Astrocyte of the cerebellum (primary cell): ENCODE measurements at regions not wholly inside any gene's neighbourhood (a gene's known extent, or its start where the extent isn't known, plus 50 kb on each side); places are given as distances from the start of the nearest gene placed in this dataset.

Experiments
- DNase-seq: peaks from one replicate; pipeline ENCODE4 v3.0.0-alpha.2; 2011; ENCODE audit warnings: low read depth
- H3K4me3 ChIP-seq: 2 replicates; pipeline ENCODE4 v1.5.1; 2011; ENCODE audit warnings: mild to moderate bottlenecking, low read depth, low read length, moderate library complexity
- in situ Hi-C: cut with HindIII; loops from 2 replicates; pipeline ENCODE4 v1.10.0; 2017; ENCODE audit warnings: low sequenced_read_pairs
- TF ChIP-seq, protein P1 (sequence below): IDR thresholded peaks from 2 replicates; pipeline ENCODE4 v1.5.1; 2012; ENCODE audit warnings: low read length, low read depth, moderate library complexity, mild to moderate bottlenecking; ENCODE audit errors: missing control alignments

DNA sequence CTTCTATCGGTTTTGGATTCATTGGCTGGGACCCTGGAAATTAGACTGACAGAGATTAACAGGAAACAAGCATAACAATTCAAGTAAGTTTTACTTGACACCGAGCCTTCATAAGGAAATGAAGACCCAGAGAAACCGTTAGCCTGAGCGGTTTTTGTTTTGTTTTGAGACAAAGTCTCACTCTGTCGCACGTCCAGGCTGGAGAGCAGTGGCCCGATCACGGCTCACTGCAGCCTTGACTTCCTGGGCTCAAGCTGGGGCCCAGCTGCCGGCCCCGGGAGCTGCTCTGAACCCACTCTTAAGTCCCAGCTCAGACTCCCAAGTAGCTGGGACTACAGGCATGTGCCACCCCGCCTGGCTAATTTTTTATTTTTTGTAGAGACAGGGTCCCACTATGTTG lies 321.3 kb downstream of the SEC14L1 start:
- DNase-seq = no peak
- TF ChIP-seq, protein P1, sequence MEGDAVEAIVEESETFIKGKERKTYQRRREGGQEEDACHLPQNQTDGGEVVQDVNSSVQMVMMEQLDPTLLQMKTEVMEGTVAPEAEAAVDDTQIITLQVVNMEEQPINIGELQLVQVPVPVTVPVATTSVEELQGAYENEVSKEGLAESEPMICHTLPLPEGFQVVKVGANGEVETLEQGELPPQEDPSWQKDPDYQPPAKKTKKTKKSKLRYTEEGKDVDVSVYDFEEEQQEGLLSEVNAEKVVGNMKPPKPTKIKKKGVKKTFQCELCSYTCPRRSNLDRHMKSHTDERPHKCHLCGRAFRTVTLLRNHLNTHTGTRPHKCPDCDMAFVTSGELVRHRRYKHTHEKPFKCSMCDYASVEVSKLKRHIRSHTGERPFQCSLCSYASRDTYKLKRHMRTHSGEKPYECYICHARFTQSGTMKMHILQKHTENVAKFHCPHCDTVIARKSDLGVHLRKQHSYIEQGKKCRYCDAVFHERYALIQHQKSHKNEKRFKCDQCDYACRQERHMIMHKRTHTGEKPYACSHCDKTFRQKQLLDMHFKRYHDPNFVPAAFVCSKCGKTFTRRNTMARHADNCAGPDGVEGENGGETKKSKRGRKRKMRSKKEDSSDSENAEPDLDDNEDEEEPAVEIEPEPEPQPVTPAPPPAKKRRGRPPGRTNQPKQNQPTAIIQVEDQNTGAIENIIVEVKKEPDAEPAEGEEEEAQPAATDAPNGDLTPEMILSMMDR = no peak
- no peak overlapping the region for H3K4me3 ChIP-seq
- in situ Hi-C loops = loop anchor here (25.0 kb wide), 1 partner anchor 350 kb away; no protein-coding TSS in a partner anchor

DNA sequence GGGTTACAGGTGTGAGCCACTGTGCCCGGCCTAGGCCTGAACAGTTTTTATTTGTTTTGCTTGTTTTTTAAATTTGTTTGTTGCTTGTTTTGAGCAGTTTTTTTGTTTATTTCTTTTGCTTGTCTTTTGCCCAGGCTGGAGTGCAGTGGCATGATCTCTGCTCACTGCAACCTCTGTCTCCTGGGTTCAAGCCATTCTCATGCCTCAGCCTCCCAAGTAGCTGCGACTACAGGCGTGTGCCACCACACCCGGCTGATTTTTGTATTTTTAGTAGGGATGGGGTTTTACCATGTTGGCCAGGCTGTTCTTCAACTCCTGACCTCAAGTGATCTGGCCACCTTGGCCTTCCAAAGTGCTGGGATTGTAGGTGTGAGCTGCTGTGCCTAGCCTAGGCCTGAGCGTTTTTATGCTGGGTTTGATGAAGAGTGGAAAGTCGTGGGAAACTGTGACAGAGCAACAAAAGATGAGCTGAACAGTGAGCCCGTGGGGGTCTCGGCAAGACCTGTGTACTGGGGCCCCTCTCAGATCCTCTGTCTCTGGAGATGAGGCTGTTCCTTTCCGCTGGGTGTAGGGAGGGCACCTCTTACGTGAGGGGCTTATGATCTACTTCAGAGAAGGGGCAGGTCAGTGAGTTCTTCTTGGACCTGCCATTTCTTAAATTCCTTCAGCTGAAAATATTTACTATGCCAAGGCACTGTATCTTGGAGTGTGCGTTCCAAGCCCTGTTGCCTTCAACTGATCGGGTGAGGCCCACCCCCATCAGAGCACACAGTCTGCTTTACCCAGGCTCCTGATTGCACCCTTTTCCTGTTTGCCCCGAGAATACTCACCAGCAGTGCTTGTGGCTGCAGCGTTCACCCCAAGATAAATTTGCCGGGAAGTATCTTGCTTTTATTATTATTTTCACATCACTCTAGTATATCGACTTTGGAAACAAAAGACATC lies 322.1 kb downstream of the SEC14L1 start:
- no peak overlapping the region for H3K4me3 ChIP-seq
- in situ Hi-C loops = loop anchor here (25.0 kb wide), 1 partner anchor 351 kb away; no protein-coding TSS in a partner anchor
- DNase-seq = no peak
- TF ChIP-seq, protein P1 = no peak

DNA sequence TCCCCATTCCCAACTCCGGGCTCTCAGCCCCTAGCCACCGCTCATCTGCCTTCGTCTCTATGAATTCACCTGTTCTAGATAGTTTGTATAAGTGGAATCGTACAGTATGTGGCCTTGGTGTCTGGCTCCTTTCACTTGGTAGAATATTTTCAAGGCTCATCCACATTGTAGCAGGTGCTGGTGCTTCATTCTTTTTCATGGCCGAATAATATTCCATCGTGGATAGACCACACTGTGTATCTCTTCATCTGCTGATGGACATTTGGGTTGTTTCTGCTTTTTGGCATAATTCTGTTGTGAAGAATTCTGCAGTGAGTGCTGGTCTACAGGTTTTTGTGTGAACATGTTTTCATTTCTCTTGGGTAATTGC lies 324.2 kb downstream of the SEC14L1 start:
- no peak overlapping the region for H3K4me3 ChIP-seq
- in situ Hi-C loops = loop anchor here (25.0 kb wide), 1 partner anchor 353 kb away; no protein-coding TSS in a partner anchor
- TF ChIP-seq, protein P1 = no peak
- DNase-seq = no peak

DNA sequence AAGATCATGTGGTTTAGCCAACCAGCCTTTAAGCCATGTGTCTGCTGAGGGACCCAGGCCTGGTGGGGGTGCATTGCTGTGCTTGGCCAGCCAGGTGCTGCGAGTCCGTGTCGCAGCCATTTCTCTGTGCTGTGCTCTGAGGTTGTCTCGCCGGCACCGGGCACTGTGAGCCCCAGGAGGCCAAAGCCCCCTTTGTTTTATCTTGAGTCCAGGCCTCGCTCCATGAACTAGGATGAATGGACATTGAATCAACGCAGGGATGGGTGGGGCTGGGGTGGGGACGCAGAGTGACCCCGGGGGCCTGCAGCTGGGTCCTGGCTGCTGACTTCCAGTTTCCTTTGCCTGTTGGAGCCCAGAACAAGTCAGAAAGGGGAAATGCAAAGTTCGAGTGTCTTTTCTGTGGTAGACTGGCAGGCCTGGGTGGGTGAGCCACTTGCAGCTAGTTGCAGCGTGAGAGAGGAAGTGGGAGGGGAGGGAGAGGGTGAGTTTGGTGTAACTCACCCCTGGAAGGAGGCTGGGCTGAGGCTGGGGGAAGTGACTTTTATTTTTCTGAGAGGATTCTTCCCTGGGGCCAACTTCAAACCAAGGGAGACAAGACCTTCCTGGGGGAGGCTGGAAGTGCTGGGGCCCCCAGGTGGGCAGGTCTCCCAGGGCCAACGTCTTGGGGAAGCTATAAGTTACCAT lies 324.7 kb downstream of the SEC14L1 start:
- DNase-seq = no peak
- no peak overlapping the region for H3K4me3 ChIP-seq

DNA sequence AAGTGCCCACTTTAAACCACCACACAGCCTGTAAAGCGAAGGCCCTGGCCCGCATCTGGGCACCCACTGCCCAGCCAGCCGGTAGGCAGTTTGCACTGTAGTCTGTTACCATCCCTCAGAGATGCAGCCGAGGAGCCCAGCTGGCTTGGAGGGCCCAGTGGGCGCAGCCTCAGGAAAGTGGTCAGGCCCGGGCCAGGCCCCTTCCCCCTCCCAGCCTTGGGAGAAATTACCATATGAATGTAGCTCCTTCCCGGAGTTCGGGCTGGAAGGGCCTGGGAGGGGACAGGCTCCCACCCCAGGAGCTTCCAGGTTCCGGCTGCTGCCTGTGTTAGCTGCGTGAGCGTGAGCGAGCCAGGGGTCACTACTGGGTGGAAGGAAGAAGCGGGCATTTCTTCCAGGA lies 325.4 kb downstream of the SEC14L1 start:
- in situ Hi-C loops = loop anchor here (25.0 kb wide), 1 partner anchor 354 kb away; no protein-coding TSS in a partner anchor
- TF ChIP-seq, protein P1 = no peak
- no peak overlapping the region for H3K4me3 ChIP-seq

More for the DNA sequence above, 324.7 kb downstream of the SEC14L1 start:
- in situ Hi-C loops = loop anchor here (25.0 kb wide), 1 partner anchor 353 kb away; no protein-coding TSS in a partner anchor
- TF ChIP-seq, protein P1 = no peak

DNA sequence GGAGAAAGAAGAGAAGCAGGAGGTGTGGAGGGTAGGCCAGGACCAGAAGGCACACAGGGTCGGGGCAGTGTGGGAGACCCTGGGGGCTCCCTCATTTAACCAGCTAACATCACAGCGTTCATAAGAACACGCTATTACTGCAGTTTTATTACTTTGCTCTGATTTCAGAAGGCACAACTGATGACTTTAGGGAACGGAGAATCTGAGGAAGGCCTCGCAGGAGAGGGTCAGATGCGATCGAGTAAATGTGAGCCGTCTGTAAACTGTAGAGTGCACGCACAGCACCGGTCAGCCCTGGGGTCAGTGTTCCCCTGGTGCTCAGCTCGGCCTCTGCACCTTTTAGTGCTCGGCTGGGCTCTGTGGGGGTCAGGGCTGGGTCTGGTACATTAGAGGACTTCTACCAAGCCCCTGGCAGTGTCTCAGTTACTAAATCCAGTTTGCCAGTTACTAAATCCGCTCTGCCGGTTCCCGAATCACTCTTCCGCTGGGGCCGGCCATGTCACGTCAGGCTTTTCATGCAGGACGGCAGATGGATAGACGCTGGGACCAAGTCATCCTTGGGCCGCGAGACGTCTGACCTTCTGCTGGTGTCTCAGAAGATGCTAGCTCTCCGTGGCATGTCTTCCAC lies 325.9 kb downstream of the SEC14L1 start:
- H3K4me3 ChIP-seq = no peak overlapping the region
- in situ Hi-C loops = loop anchor here (25.0 kb wide), 1 partner anchor 354 kb away; no protein-coding TSS in a partner anchor
- TF ChIP-seq, protein P1 = no peak
- DNase-seq = no peak

More for the DNA sequence above, 325.4 kb downstream of the SEC14L1 start:
- no peak for DNase-seq
